Heart right ventricle (tissue), 16 donors: ENCODE measurements at regions not wholly inside any gene's neighbourhood (a gene's known extent, or its start where the extent isn't known, plus 50 kb on each side); places are given as distances from the start of the nearest gene placed in this dataset.

Experiments used
- ATAC-seq, 8 donors: fragments of 200-7000 bp; cut with Tn5 transposase; one replicate each; pipeline ENCODE4 v1.9.1; 2020; ENCODE audit warnings: mild to moderate bottlenecking in 8 of 8, moderate library complexity in 8 of 8, moderate number of reproducible peaks in 1 of 8
- DNase-seq, 2 donors: peaks; one replicate each; pipeline ENCODE4 v3.0.0-alpha.2; 2020
- H3K27ac ChIP-seq, 10 donors: fragments of 200-600 bp; sonication (generic) in 2 of 10; one replicate each; pipeline versions ENCODE4 v1.5.0 to v1.8.0; 2020 to 2022; ENCODE audit warnings: mild to moderate bottlenecking in 3 of 10
- H3K27me3 ChIP-seq, 7 donors: fragments of 200-600 bp; one replicate each; pipeline ENCODE4 v1.8.0; 2021 to 2022; ENCODE audit warnings: mild to moderate bottlenecking in 2 of 7
- H3K36me3 ChIP-seq, 9 donors: fragments of 200-600 bp; sonication (generic) in 1 of 9; one replicate each; pipeline versions ENCODE4 v1.5.0 to v1.8.0; 2020 to 2022; ENCODE audit warnings: mild to moderate bottlenecking in 2 of 9
- H3K4me1 ChIP-seq, 9 donors: fragments of 200-600 bp; sonication (generic) in 1 of 9; one replicate each; pipeline versions ENCODE4 v1.5.0 to v1.8.0; 2020 to 2022; ENCODE audit warnings: mild to moderate bottlenecking in 4 of 9
- H3K4me3 ChIP-seq, 10 donors: fragments of 200-600 bp; sonication (generic) in 2 of 10; one replicate each; pipeline versions ENCODE4 v1.5.0 to v1.8.0; 2020 to 2022; ENCODE audit warnings: mild to moderate bottlenecking in 7 of 10, moderate library complexity in 2 of 10
- H3K9me3 ChIP-seq, 11 donors: fragments of 200-600 bp in 10 of 11; sonication (generic) in 2 of 11; one replicate each; pipeline versions ENCODE4 v1.5.0 to v1.8.0; 2013 to 2022; ENCODE audit warnings: mild to moderate bottlenecking in 2 of 11, control low read depth in 1 of 11, moderate library complexity in 1 of 11
- CTCF ChIP-seq, 9 donors: fragments of 200-600 bp; sonication (generic) in 2 of 9; IDR thresholded peaks; one replicate each; pipeline versions ENCODE4 v1.5.0 to v1.8.0; 2021 to 2022; ENCODE audit warnings: antibody characterized with exemption in 9 of 9, mild to moderate bottlenecking in 5 of 9, moderate library complexity in 1 of 9
- WGBS, 2 donors: extraction: QIAGEN DNeasy Blood & Tissue Kit; methylation state at CpG; one replicate each; pipeline ENCODE4 v1.1.7; 2013; ENCODE audit warnings: inconsistent platforms in 1 of 2; 5-methylcytosine and 5-hydroxymethylcytosine counted together
- intact Hi-C, 10 donors: fragments of 100-400 bp; cut with DNase I; formaldehyde crosslinking; loops; one replicate each; pipeline versions ENCODE4 v1.11.1 to v1.14.2; 2022
- donor health status: Arrhythmogenic right ventricular cardiomyopathy.
- donor health status: ischemic (EF 13 %, LVEDD 7.1; RV severe dilation, severe dysfunction).
- donor health status: healthy with polysubstance abuse.
- donor health status: DM: no; HTN: yes; CAD: no.
- donor health status: DM: no; HTN: no; CAD: no.
- donor health status: ischemic (EF 25% LVEDD 6.9; RV normal size, moderate dysfunction).
- donor health status: ischemic (EF 25% LVEDD 5.7; RV mildly dilated, moderate dysfunction).
- donor health status: healthy.
- donor health status: DM: yes; HTN: yes; CAD: no.
- donor health status: Ischemic cardiomyopathy.
- donor health status: ischemic (EF 35%, LVEDD 5.7; RV mildly dilated, moderate dysfunction).
- donor health status: nonischemic (EF 11% LVEDD 7.7; RV severe dilation, severe dysfunction).
- donor health status: DM: yes; HTN: yes; CAD: no.
- donor health status: PGD.
- donor health status: ischemic (EF 29% LVEDD 5.4; RV normal size, mild dysfunction).
- donor health status: nonischemic (EF 23%, LVEDD 6.1; RV moderate dilation, normal function).

- Histone ChIP-seq H3K4me3 (no peak overlapping the region), H3K9me3 (no peaks in the 10 kb centered on the region), H3K4me1 (peaks cover 0 to 4% (median 0%) of the 10 kb centered on the region in 9 donors), H3K27me3 (peaks cover 0 to 3% (median 0%) of the 10 kb centered on the region in 7 donors), H3K36me3 (no peaks in the 10 kb centered on the region), H3K27ac (no peak overlapping the region)
- DNase-seq (no peak), ATAC-seq (no peak)
- intact Hi-C loops = no loop called here
- 83 to 87% methylated on average over 5 of the region's 5 CpGs for WGBS, 2 donors
- no peak for TF ChIP-seq CTCF (IDR thresholded peaks at IDR 0.05)
These were observed 152.0 kb upstream of the ZRANB2 start for GRCh38 chr1:71232786-71233185.

DNA sequence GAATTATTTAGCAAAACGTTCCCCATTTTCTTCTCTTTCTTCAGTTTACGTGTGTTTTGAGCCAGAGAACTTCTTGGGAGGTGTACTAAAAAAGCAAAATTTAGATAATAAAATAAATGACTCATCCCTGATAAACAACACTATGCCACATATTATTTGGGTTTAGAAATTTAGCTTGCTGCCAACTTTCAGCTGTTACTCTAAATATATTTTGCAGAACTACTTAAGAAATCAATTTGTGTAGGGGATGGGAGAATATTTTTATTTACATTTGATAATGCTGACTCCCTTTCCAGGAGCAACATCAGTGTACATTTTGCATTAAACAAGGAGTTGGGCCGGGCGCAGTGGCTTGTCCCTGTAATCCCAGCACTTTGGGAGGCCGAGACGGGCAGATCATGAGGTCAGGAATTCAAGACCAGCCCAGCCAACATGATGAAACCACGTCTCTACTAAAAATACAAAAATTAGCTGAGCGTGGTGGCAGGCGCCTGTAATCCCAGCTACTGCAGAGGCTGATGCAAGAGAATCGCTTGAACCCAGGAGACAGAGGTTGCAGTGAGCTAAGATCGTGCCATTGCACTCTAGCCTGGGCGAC is 151.4 kb upstream of the ZRANB2 start:
- intact Hi-C loops = no loop called here
- no peak overlapping the region for H3K4me3 ChIP-seq
- DNase-seq = no peak
- peaks cover 0 to 4% (median 0%) of the 10 kb centered on the region in 9 donors for H3K4me1 ChIP-seq
- H3K36me3 ChIP-seq = no peaks in the 10 kb centered on the region
- 79 to 81% methylated on average over 12 of the region's 12 CpGs for WGBS, 2 donors
- ATAC-seq = no peak
- no peak overlapping the region for H3K27ac ChIP-seq
- no peaks in the 10 kb centered on the region for H3K9me3 ChIP-seq
- H3K27me3 ChIP-seq = peaks cover 0 to 3% (median 0%) of the 10 kb centered on the region in 7 donors
- TF ChIP-seq CTCF (IDR thresholded peaks at IDR 0.05) = no peak

DNA sequence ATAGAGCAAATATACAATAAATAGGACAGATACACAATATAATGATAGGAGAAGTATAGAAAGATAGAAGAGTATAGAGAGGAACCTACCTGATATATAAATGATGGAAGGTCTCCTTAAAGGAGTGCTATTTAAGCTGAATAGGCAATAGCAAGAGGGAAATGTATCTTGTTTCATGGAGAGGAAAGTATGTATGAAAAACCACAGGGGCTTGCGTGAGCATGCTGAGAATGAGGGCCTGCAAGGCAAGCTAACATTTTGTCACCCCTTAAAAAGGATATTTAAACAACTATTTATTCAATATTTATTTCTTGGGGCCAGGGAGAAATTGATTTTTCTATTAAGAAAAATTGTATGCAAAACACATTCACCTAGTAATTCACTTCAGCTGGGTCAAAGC is 150.9 kb upstream of the ZRANB2 start:
- no peak overlapping the region for H3K27ac ChIP-seq
- 90 to 92% methylated on average over 1 of the region's 1 CpG for WGBS, 2 donors
- H3K9me3 ChIP-seq = no peaks in the 10 kb centered on the region
- no peak overlapping the region for H3K4me3 ChIP-seq
- intact Hi-C loops = no loop called here
- H3K36me3 ChIP-seq = no peaks in the 10 kb centered on the region
- peaks cover 0 to 4% (median 0%) of the 10 kb centered on the region in 9 donors for H3K4me1 ChIP-seq
- DNase-seq (no peak), ATAC-seq (no peak)
- TF ChIP-seq CTCF (IDR thresholded peaks at IDR 0.05) = no peak
- H3K27me3 ChIP-seq = peaks cover 0 to 3% (median 0%) of the 10 kb centered on the region in 7 donors

DNA sequence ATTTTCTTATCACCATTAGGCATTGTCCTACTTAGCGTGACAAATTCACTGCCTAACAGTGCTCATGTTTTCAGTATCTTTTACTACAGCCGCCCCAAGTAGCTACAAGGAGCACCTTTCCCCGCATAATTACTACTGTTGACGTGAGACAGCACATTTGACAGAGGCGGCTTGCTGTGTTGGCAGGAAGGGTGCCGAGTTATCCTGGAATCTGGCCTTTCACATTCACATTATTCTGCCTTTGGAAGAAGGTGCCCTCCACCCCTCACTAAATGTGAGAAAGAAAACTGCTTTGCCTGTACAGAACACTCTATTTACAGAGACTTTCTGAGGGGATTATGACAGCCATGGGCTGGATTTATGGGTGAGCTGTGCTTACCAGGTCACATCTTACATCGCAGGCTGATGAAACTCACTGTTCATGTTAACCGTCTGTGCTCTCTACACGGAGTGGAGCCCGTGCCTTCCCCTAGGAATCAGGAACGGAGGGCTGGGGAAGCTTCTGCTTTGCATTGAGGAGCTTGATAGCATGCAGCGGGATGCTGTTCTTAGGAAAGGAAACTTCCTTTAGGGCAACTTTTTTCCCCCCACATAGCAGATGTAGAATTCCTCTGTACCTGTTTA is 148.0 kb upstream of the ZRANB2 start:
- Histone ChIP-seq H3K27me3 (peaks cover 0 to 3% (median 0%) of the 10 kb centered on the region in 7 donors), H3K36me3 (no peaks in the 10 kb centered on the region), H3K4me3 (no peak overlapping the region), H3K27ac (no peak overlapping the region), H3K4me1 (peaks cover 0 to 4% (median 0%) of the 10 kb centered on the region in 9 donors), H3K9me3 (no peaks in the 10 kb centered on the region)
- DNase-seq (no peak), ATAC-seq (peak in 3 of 8 donors; percentile 49 to 68 (median 50))
- WGBS, 2 donors = 28 to 34% methylated on average over 12 of the region's 12 CpGs
- intact Hi-C loops = no loop called here
- TF ChIP-seq CTCF (IDR thresholded peaks at IDR 0.05) = no peak
